HG02884 (cell line): ENCODE measurements at regions not wholly inside any gene's neighbourhood (a gene's known extent, or its start where the extent isn't known, plus 50 kb on each side); places are given as distances from the start of the nearest gene placed in this dataset.

Experiments
- ATAC-seq: cut with Tn5 transposase; IDR thresholded peaks from one replicate; pipeline ENCODE4 v1.9.1; 2021; ENCODE audit warnings: mild to moderate bottlenecking, moderate library complexity; ENCODE audit not compliant: unreplicated experiment

DNA sequence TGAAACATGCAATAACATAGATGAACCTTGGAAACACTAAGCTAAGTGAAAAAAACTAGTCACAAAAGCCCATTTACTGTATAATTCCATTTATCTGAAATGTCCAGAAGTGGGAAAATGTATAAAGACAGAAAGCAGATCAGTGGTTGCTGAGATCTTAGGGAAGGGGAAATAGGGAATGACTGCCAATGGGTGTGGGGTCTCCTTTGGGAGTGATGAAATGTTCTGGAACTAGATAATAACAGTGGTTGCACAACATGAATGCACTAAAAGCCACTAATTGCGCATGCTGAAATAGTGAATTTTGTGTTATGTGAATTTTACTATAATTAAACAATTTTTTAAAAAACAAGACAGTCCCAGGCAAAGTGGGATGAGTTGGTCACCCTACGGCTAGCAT is 472.8 kb downstream of the CCDC171 start:
- no peak for ATAC-seq

- no peak for ATAC-seq
These were observed 474.0 kb downstream of the CCDC171 start for GRCh38 chr9:16026886-16027285.

DNA sequence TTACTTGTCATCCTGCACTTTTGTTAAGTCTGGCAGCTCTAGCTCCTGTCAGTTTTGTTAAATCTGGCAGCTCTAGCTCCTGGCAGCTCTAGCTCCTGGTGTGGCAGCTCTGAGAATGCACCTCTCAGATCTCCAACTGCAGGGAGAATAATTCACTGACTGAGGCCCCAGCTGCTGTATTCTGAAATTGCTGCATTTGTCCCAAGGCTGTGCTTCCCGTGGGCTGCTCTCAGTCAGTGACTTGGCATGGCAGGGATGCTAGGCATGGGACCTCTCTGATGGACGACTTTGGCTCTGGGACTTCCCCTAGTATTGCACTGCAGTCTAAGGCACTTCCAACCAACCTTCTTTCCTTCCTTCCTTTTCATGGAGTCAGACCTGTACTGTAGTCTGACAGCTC is 475.7 kb downstream of the CCDC171 start:
- no peak for ATAC-seq

GRCh38 chr9:16029046-16029615 is 476.3 kb downstream of the CCDC171 start:
- ATAC-seq, result no peak

GRCh38 chr9:16029796-16030363 is 477.0 kb downstream of the CCDC171 start:
- ATAC-seq, result no peak

- ATAC-seq, result peak; percentile 97
These were observed 477.8 kb downstream of the CCDC171 start for GRCh38 chr9:16030528-16031185.

DNA sequence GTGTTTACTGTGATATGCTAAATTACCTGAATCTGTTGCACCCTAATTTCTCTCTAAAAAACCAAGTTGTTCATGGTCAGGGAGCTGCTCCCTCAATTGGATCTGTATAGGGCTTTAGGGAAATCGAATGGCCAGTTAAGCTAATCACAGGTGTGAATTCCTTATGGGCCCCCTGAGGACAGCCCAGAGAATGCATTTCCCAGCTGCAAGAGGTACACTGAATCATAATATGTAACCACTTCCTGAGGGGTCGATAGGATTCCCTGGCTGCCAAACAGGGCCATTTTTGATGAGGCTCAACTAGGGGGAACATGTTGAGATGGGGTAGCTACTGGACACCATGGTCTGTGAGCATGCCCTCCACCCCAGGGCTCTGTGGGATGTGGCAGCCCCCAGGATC is 478.6 kb downstream of the CCDC171 start:
- no peak for ATAC-seq

- ATAC-seq, result no peak
These were observed 479.1 kb downstream of the CCDC171 start for GRCh38 chr9:16031971-16032370.

- ATAC-seq, result no peak
These were observed 480.0 kb downstream of the CCDC171 start for GRCh38 chr9:16032799-16033198.

DNA sequence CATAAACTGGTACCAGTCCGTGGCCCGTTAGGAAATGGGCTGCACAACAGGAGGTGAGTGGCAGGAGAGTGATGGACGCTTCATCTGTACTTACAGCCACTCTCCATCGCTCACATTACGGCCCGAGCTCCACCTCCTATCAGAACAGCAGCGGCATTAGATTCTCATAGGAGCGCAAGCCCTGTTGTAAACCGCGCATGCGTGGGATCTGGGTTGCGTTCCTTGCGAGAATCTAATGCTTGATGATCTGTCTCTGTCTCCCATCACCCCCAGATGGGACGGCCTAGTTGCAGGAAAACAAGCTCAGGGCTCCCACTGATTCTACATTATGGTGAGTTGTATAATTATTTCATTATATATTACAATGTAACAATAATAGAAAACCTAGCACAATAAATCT is 480.4 kb downstream of the CCDC171 start:
- ATAC-seq, result no peak

DNA sequence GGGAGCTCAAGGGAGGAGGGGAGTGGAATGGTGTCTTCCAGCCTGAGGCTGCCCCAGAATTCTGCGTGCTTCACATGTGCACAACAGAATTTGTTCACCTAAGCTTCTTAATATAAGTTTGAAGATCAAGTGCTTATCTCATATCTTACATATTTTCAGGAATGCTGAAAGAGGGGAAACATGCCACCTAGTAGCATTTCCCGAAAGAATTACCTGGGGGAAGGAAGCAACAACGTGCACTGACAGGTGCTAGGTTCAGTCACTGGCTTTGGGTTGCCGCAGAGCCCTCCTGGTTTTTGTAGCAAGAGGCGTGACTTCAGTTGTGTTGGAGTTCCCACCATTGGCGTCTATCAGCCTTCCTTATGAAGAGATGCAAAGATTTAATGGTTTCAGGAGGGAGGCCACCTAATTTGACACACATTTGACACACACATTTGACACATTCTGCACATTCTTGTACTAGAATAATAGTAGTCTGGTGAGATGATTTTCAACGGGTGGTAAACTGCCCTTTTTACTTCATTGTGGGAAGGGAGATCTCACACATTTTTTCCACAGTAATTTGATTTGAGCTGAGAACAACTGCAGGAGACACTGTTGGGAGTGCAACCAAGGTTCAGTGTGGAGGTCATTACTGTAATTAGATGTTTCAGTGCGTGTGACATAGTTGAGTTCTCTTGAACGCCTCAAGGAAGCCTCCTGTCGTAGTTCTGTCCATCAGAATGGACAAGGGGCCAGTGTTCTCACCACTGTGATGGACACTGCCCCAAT is 481.3 kb downstream of the CCDC171 start:
- no peak for ATAC-seq

DNA sequence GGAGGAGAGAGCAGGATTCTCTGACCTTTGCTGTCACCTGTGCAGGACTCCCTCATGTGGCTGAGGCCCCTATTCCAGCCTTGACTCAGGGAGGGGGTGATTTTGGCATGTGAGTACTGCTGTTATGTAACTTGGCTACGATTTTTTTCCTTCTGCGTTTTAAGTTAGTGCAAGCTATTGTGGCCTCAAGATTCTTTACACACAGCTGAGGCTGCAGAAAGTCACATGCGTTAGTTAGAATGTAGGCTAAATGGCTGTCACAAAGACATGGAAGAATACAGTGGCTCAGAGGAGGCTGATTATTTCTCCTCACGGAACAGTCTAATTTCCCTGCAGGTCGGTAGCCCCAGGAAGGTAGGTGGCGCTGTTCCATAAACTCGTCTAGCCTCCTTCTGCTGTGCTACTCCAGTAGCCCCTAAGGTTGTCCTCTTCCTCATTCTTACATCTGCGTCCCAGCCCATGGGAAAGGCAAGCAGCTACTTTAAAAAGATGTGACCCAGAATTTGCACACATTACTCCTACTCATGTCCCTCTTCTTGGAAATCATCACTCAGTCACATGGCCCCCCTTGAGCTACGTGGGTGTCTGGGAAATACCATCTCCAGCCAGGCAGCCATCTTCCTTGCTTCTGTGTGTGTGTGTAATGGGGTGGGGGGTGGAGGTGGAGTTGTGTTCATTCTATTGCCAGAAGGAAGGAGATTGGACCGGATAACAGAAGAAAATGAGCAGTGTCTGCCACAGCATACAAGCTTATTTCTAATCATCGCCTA is 486.6 kb downstream of the CCDC171 start:
- peak; percentile 56 for ATAC-seq

- ATAC-seq, result no peak
These were observed 487.3 kb downstream of the CCDC171 start for GRCh38 chr9:16039988-16040761.

- ATAC-seq, result no peak
These were observed 491.1 kb downstream of the CCDC171 start for GRCh38 chr9:16043756-16044578.

DNA sequence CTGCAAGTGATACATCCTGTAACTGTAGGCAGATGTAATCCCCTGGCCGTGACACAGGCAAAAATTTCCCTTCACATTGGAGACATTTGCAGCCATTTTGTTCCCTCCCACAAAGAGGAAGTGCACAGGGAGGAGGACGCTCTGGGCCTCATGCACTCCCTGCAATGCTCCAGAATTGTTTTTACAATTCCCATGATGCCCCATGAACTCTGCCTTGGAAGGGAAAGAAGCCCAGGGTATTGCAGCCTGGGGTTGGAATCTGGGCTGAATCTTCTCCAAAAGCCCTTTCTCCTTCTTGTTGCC is 491.7 kb downstream of the CCDC171 start:
- ATAC-seq, result no peak

DNA sequence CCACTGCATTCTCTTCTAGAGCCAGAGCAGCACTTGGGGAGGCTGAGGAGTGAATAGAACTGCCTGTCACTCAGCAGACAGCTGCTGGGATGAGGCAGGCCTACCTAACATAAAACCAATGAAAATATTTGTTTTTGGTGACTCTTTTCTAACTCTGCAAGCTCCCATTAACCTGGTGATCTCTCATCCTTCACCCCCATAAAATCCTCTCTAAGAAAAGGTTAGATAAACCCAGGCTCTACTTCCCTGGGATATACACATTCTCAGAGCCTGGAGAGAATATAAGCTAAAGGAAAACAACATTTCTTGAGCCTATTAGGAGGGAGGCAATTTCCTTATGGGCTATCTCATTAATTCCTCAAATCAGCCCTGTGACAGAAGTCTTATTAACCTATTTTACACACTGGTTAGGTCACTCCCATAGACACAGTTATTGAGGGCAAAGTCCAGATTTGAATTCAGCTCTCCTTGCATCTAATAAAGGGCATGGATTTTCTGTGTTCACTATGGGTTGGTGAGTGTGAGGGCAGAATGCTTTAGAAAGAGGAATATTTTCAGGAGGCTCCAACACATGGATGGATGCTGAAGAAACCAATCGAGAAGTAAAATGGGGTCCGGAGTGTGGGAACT is 492.9 kb downstream of the CCDC171 start:
- no peak for ATAC-seq

DNA sequence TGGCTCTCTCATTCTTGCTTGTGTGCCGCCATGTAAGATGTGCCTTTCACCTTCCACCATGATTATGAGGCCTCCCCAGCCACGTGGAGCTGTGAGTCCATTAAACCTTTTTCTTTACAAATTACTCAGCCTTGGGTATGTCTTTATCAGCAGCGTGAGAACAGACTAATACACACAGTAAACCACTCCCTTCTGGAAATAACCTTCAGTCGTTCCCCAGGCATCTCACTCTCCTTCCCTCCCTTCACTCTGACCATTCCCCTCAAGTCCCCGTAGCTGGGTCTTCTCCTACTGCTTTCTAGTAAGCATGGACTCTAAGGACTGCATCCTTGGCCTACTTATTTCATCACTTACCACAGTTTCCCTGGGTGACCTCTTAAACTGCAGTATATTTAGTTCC is 493.9 kb downstream of the CCDC171 start:
- ATAC-seq, result no peak

DNA sequence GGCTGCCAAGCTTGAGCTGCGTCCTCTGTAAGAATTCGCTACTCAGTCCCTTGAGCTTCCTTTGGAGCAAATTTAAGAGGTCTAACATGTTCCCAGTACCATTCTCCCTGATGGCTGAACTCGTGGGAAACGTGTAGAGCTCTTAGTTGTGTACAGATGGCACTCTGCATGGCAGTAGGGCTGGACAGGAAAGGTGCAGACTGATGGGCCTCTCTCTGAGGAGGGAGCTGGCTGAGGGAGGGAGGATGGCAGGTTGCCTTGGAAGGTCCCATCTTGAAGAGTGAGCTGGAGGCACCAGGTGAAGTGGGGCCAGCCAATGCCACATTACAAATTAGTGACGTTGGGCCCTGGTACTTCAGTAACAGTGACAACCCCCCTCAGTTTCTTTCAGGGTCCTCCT is 495.3 kb downstream of the CCDC171 start:
- no peak for ATAC-seq

DNA sequence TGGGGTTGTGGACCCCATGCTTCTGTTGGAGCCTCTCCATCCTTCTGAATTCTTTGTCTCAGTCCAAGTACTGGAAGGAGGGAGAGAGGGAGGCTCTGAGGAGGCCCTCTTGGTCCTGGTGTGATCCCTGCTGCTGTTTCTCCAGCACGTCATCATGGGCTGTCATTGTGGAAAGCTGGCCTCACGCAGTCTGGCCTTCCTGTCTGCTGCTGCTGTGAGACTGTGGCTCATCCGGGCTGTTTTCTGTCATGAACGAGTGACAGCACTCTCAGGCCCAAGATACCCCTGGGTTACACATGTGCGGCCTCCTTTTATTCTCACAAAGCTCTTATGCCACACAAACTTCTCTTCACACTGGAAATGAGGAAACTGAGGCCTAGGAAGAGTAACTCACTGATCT is 499.3 kb downstream of the CCDC171 start:
- no peak for ATAC-seq
